ENCODE measurements at regions not wholly inside any gene's neighbourhood (a gene's known extent, or its start where the extent isn't known, plus 50 kb on each side); places are given as distances from the start of the nearest gene placed in this dataset.
"Not testable (repeated sequence)": the region's sequence is repeated elsewhere in the genome, so short reads cannot be mapped to it uniquely, and the experiment has no call there.

GRCh38 chr4:132669786-132670185, 479.3 kb upstream of the PCDH10 start:
- no peak for DNase-seq (ENCODE audit: low read depth)

GRCh38 chr4:132670557-132670956, 478.5 kb upstream of the PCDH10 start:
- no peak for DNase-seq (ENCODE audit: low read depth)

GRCh38 chr4:132683957-132684356, 465.1 kb upstream of the PCDH10 start:
- no peak for DNase-seq (ENCODE audit: low read depth)

- no peak for DNase-seq (ENCODE audit: low read depth)
Measured at GRCh38 chr4:132691026-132691425, 458.1 kb upstream of the PCDH10 start.

- DNase-seq (ENCODE audit: low read depth) = no peak
Measured at GRCh38 chr4:132691668-132692067, 457.4 kb upstream of the PCDH10 start.

GRCh38 chr4:132694775-132695174, 454.3 kb upstream of the PCDH10 start:
- no peak for DNase-seq (ENCODE audit: low read depth)

- DNase-seq (ENCODE audit: low read depth) = not testable (repeated sequence)
Measured at GRCh38 chr4:132697505-132697904, 451.6 kb upstream of the PCDH10 start.

GRCh38 chr4:132707955-132708354, 441.1 kb upstream of the PCDH10 start:
- DNase-seq (ENCODE audit: low read depth) = no peak

- DNase-seq (ENCODE audit: low read depth) = no peak
Measured at GRCh38 chr4:132709056-132709455, 440.0 kb upstream of the PCDH10 start.

GRCh38 chr4:132710971-132711370, 438.1 kb upstream of the PCDH10 start:
- DNase-seq (ENCODE audit: low read depth) = no peak

GRCh38 chr4:132737344-132737743, 411.8 kb upstream of the PCDH10 start:
- no peak for DNase-seq (ENCODE audit: low read depth)

GRCh38 chr4:132759199-132759780, 389.8 kb upstream of the PCDH10 start:
- no peak for DNase-seq (ENCODE audit: low read depth)

- no peak for DNase-seq (ENCODE audit: low read depth)
Measured at GRCh38 chr4:132763465-132763864, 385.6 kb upstream of the PCDH10 start.

- no peak for DNase-seq (ENCODE audit: low read depth)
Measured at GRCh38 chr4:132767901-132768300, 381.2 kb upstream of the PCDH10 start.

- no peak for DNase-seq (ENCODE audit: low read depth)
Measured at GRCh38 chr4:132770776-132771175, 378.3 kb upstream of the PCDH10 start.

- DNase-seq (ENCODE audit: low read depth) = no peak
Measured at GRCh38 chr4:132792310-132792709, 356.8 kb upstream of the PCDH10 start.

- DNase-seq (ENCODE audit: low read depth) = no peak
Measured at GRCh38 chr4:132797856-132798255, 351.2 kb upstream of the PCDH10 start.

GRCh38 chr4:132809298-132810032, 339.6 kb upstream of the PCDH10 start:
- no peak for DNase-seq (ENCODE audit: low read depth)

- DNase-seq (ENCODE audit: low read depth) = not testable (repeated sequence)
Measured at GRCh38 chr4:132813061-132813460, 336.0 kb upstream of the PCDH10 start.

- no peak for DNase-seq (ENCODE audit: low read depth)
Measured at GRCh38 chr4:132818091-132818490, 331.0 kb upstream of the PCDH10 start.

GRCh38 chr4:132823419-132823818, 325.7 kb upstream of the PCDH10 start:
- no peak for DNase-seq (ENCODE audit: low read depth)

- DNase-seq (ENCODE audit: low read depth) = no peak
Measured at GRCh38 chr4:132824761-132825160, 324.3 kb upstream of the PCDH10 start.

- DNase-seq (ENCODE audit: low read depth) = no peak
Measured at GRCh38 chr4:132827522-132827921, 321.6 kb upstream of the PCDH10 start.

GRCh38 chr4:132838244-132838643, 310.9 kb upstream of the PCDH10 start:
- DNase-seq (ENCODE audit: low read depth) = no peak

Measured in RPMI7951 (cell line).